Lower leg skin (tissue), 3 donors: ENCODE measurements at regions not wholly inside any gene's neighbourhood (a gene's known extent, or its start where the extent isn't known, plus 50 kb on each side); places are given as distances from the start of the nearest gene placed in this dataset.

ENCODE experiments used
- POLR2A ChIP-seq, 2 donors: fragments of 450-650 bp; IDR thresholded peaks; one replicate each; pipeline ENCODE4 v1.6.1; 2016 to 2017; ENCODE audit warnings: antibody characterized with exemption in 2 of 2, mild to moderate bottlenecking in 1 of 2, moderate library complexity in 1 of 2
- TF ChIP-seq, protein P1 (sequence below), 3 donors: fragments of 450-650 bp; IDR thresholded peaks; one replicate each; pipeline ENCODE4 v1.5.1; 2016; ENCODE audit warnings: antibody characterized with exemption in 3 of 3, mild to moderate bottlenecking in 3 of 3, moderate library complexity in 2 of 3

- TF ChIP-seq, protein P1, sequence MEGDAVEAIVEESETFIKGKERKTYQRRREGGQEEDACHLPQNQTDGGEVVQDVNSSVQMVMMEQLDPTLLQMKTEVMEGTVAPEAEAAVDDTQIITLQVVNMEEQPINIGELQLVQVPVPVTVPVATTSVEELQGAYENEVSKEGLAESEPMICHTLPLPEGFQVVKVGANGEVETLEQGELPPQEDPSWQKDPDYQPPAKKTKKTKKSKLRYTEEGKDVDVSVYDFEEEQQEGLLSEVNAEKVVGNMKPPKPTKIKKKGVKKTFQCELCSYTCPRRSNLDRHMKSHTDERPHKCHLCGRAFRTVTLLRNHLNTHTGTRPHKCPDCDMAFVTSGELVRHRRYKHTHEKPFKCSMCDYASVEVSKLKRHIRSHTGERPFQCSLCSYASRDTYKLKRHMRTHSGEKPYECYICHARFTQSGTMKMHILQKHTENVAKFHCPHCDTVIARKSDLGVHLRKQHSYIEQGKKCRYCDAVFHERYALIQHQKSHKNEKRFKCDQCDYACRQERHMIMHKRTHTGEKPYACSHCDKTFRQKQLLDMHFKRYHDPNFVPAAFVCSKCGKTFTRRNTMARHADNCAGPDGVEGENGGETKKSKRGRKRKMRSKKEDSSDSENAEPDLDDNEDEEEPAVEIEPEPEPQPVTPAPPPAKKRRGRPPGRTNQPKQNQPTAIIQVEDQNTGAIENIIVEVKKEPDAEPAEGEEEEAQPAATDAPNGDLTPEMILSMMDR (IDR thresholded peaks at IDR 0.05), result no peak
- no peak for TF ChIP-seq POLR2A (IDR thresholded peaks at IDR 0.05)
Observed at GRCh38 chr17:33596899-33597298, 303.8 kb upstream of the ASIC2 start.
